ENCODE measurements at regions not wholly inside any gene's neighbourhood (a gene's known extent, or its start where the extent isn't known, plus 50 kb on each side); places are given as distances from the start of the nearest gene placed in this dataset.

DNA sequence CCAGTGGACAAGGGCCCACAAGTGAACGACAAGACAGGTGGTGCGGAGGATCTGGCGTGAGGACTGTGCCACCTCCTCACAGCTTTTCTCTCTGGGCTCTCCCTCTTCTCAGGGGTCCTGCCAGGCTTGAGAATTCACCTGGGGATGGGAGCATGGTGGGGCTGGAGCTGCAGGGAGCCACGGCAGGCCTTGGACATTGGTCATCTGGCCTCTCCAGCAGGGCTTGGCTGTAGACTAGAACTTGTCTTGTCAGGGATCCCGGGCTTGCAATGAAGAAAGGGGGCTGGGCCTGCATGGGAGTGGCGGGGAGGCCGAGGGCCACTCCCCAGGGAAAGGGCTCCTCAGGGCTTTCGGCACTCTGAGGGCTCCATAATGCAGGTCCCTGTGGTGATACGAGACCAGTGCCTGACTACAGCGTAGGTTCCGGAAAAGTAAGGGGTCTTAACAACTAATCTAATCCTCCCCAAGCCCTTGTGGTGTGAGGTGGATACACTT is 126.7 kb downstream of the MACROH2A1 start:
- POLR2A ChIA-PET (ENCODE audit: low non-redundant PET) = no interaction called here
- intact Hi-C loops (cut with micrococcal nuclease; ENCODE audit: unreplicated experiment) = no loop called here
- no peaks in the 10 kb centered on the region for H3K27me3 ChIP-seq (replicated peaks; ENCODE audit: insufficient read depth, low read depth, low read length, poor library complexity)
- no peak overlapping the region for H3K4me3 ChIP-seq (ENCODE audit: low read depth, low read length, poor library complexity, severe bottlenecking)
- H3K4me1 ChIP-seq (ENCODE audit: insufficient read depth, low read length, poor library complexity, severe bottlenecking) = peaks cover 14% of the 10 kb centered on the region
- no peaks in the 10 kb centered on the region for H3K9me3 ChIP-seq (ENCODE audit: low read depth, low read length, poor library complexity, severe bottlenecking)
- H3K27ac ChIP-seq (ENCODE audit: low read depth, low read length, poor library complexity, severe bottlenecking) = no peak overlapping the region
- BruUV-seq (replicated peaks) = no TSS peak
- no peaks in the 10 kb centered on the region for H3K36me3 ChIP-seq (ENCODE audit: insufficient read depth, low read length, poor library complexity, severe bottlenecking)
- CTCF ChIA-PET = no interaction called here
- no peak for DNase-seq (ENCODE audit: low spot score)
- no peak for TF ChIP-seq EZH2 (IDR thresholded peaks at IDR 0.05; ENCODE audit: borderline replicate concordance, low read depth, low read length, poor library complexity, severe bottlenecking)
- TF ChIP-seq, protein P1, sequence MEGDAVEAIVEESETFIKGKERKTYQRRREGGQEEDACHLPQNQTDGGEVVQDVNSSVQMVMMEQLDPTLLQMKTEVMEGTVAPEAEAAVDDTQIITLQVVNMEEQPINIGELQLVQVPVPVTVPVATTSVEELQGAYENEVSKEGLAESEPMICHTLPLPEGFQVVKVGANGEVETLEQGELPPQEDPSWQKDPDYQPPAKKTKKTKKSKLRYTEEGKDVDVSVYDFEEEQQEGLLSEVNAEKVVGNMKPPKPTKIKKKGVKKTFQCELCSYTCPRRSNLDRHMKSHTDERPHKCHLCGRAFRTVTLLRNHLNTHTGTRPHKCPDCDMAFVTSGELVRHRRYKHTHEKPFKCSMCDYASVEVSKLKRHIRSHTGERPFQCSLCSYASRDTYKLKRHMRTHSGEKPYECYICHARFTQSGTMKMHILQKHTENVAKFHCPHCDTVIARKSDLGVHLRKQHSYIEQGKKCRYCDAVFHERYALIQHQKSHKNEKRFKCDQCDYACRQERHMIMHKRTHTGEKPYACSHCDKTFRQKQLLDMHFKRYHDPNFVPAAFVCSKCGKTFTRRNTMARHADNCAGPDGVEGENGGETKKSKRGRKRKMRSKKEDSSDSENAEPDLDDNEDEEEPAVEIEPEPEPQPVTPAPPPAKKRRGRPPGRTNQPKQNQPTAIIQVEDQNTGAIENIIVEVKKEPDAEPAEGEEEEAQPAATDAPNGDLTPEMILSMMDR (conservative IDR thresholded peaks at IDR 0.05; ENCODE audit: low read depth, low read length) = no peak

DNA sequence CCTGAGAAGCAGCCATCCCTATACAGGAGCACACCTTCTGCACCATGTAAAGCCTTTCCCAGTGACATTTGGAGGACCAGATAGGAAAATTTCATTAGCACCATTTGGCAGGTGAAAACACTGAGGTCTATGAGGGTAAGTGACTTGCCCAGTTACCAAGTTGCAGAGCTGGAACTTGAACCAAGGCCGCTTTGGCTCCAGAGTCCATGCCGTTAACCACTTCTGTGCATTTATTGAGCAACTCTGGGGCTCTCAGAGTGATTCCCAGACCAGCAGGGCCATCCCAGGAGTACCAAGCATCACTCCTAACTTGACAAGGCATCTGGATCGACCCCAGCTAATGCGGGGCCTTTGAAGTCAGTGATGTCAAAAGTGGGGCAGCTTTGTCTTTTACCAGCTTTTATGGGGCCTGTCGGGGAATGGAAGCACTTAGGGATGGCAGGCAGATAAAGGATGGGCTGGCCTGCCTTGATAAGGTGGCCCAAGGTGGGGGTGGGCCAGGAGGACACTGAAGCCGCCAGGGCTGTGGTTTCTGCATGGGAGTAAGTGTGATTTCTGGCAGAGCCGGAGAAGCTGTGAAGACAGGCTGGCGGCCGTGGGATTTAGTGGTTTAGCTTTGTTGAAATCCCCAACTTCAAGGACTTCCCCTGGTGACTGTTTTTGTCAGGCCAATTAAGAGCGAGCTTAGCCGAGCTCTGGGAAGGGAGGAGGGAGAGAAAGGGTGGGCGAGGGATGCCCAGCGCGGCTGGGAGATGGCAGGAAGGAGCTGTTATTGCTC is 127.3 kb downstream of the MACROH2A1 start:
- no peaks in the 10 kb centered on the region for H3K9me3 ChIP-seq (ENCODE audit: low read depth, low read length, poor library complexity, severe bottlenecking)
- no peaks in the 10 kb centered on the region for H3K27me3 ChIP-seq (replicated peaks; ENCODE audit: insufficient read depth, low read depth, low read length, poor library complexity)
- peaks cover 14% of the 10 kb centered on the region for H3K4me1 ChIP-seq (ENCODE audit: insufficient read depth, low read length, poor library complexity, severe bottlenecking)
- no peak for DNase-seq (ENCODE audit: low spot score)
- no peak overlapping the region for H3K4me3 ChIP-seq (ENCODE audit: low read depth, low read length, poor library complexity, severe bottlenecking)
- no TSS peak for BruUV-seq (replicated peaks)
- no peaks in the 10 kb centered on the region for H3K36me3 ChIP-seq (ENCODE audit: insufficient read depth, low read length, poor library complexity, severe bottlenecking)
- POLR2A ChIA-PET (ENCODE audit: low non-redundant PET) = no interaction called here
- CTCF ChIA-PET = no interaction called here
- intact Hi-C loops (cut with micrococcal nuclease; ENCODE audit: unreplicated experiment) = no loop called here
- no peak for TF ChIP-seq EZH2 (IDR thresholded peaks at IDR 0.05; ENCODE audit: borderline replicate concordance, low read depth, low read length, poor library complexity, severe bottlenecking)
- TF ChIP-seq, protein P1 (conservative IDR thresholded peaks at IDR 0.05; ENCODE audit: low read depth, low read length) = no peak
- H3K27ac ChIP-seq (ENCODE audit: low read depth, low read length, poor library complexity, severe bottlenecking) = no peak overlapping the region

DNA sequence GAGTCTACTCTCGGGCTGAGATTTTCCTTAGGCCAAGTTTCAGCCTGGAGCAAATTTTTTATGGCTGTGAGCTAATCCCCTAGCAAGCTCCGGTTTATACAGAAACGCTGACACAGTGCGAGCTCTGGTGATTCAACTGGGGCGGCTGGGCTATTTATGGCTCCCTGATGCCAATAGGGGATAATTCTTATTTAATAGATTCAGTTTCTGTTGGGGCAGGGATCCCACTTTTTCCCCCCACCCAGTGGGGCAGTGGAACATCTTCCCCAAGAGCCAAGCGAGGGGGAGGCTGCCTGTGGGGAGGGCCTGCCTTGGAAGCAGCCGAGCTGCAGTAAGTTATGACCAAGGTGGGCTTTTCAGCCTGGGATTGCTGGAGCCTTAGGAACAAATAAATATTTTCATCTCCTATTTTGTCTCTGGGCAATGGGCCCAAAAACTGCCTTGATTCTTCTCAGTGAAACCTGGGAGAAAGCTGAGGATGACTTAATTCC is 129.1 kb downstream of the MACROH2A1 start:
- Histone ChIP-seq H3K36me3 (ENCODE audit: insufficient read depth, low read length, poor library complexity, severe bottlenecking) (no peaks in the 10 kb centered on the region), H3K4me1 (ENCODE audit: insufficient read depth, low read length, poor library complexity, severe bottlenecking) (peaks cover 16% of the 10 kb centered on the region), H3K4me3 (ENCODE audit: low read depth, low read length, poor library complexity, severe bottlenecking) (no peak overlapping the region), H3K27ac (ENCODE audit: low read depth, low read length, poor library complexity, severe bottlenecking) (peak overlapping the region; percentile 46), H3K9me3 (ENCODE audit: low read depth, low read length, poor library complexity, severe bottlenecking) (no peaks in the 10 kb centered on the region), H3K27me3 (replicated peaks; ENCODE audit: insufficient read depth, low read depth, low read length, poor library complexity) (no peaks in the 10 kb centered on the region)
- no peak for TF ChIP-seq EZH2 (IDR thresholded peaks at IDR 0.05; ENCODE audit: borderline replicate concordance, low read depth, low read length, poor library complexity, severe bottlenecking)
- TF ChIP-seq, protein P1 (conservative IDR thresholded peaks at IDR 0.05; ENCODE audit: low read depth, low read length) = no peak
- intact Hi-C loops (cut with micrococcal nuclease; ENCODE audit: unreplicated experiment) = no loop called here
- no TSS peak for BruUV-seq (replicated peaks)
- POLR2A ChIA-PET (ENCODE audit: low non-redundant PET) = no interaction called here
- peak; percentile 33 for DNase-seq (ENCODE audit: low spot score)
- CTCF ChIA-PET = no interaction called here
